HL-60 (cell line): ENCODE measurements at regions not wholly inside any gene's neighbourhood (a gene's known extent, or its start where the extent isn't known, plus 50 kb on each side); places are given as distances from the start of the nearest gene placed in this dataset.

Experiments
- DNase-seq, 2 experiments: peaks; one replicate each; pipeline ENCODE4 v3.0.0-alpha.2; 2010 to 2020; ENCODE audit warnings: low read depth in 1 of 2, low spot score in 1 of 2
- H3K27ac ChIP-seq: fragments of 250-450 bp; sonication (Bioruptor Pico); replicated peaks from 2 replicates; pipeline ENCODE4 v1.5.1; 2020; ENCODE audit warnings: mild to moderate bottlenecking, moderate library complexity
- H3K27me3 ChIP-seq: fragments of 250-450 bp; sonication (Bioruptor Pico); 2 replicates; pipeline ENCODE4 v1.5.1; 2021; ENCODE audit warnings: mild to moderate bottlenecking, moderate library complexity; ENCODE audit not compliant: insufficient read depth, poor library complexity, severe bottlenecking
- H3K4me3 ChIP-seq: replicated peaks from 2 replicates; pipeline ENCODE4 v1.5.1; 2011; ENCODE audit warnings: mild to moderate bottlenecking, control low read depth, low read length; ENCODE audit not compliant: insufficient read depth
- GABPA ChIP-seq: IDR thresholded peaks from 2 replicates; pipeline ENCODE4 v1.6.1; 2012; ENCODE audit warnings: low read depth
- POLR2AphosphoS5 ChIP-seq: IDR thresholded peaks from 2 replicates; pipeline ENCODE4 v1.6.1; 2012; ENCODE audit warnings: low read depth
- REST ChIP-seq: IDR thresholded peaks from 2 replicates; pipeline ENCODE4 v1.6.1; 2012; ENCODE audit warnings: low read depth; ENCODE audit not compliant: insufficient replicate concordance
- SPI1 ChIP-seq: IDR thresholded peaks from 2 replicates; pipeline ENCODE4 v1.6.1; 2012; ENCODE audit warnings: low read depth, mild to moderate bottlenecking, borderline replicate concordance
- TF ChIP-seq, protein P1 (sequence below): IDR thresholded peaks from one replicate; pipeline ENCODE4 v1.5.1; 2011; ENCODE audit warnings: low read length, control low read depth, inconsistent platforms; ENCODE audit not compliant: insufficient read depth

- Histone ChIP-seq H3K4me3 (no peak overlapping the region), H3K27ac (no peak overlapping the region), H3K27me3 (no peaks in the 10 kb centered on the region)
- no peak for DNase-seq
- TF ChIP-seq SPI1: no peak
- TF ChIP-seq GABPA: no peak
- TF ChIP-seq, protein P1, sequence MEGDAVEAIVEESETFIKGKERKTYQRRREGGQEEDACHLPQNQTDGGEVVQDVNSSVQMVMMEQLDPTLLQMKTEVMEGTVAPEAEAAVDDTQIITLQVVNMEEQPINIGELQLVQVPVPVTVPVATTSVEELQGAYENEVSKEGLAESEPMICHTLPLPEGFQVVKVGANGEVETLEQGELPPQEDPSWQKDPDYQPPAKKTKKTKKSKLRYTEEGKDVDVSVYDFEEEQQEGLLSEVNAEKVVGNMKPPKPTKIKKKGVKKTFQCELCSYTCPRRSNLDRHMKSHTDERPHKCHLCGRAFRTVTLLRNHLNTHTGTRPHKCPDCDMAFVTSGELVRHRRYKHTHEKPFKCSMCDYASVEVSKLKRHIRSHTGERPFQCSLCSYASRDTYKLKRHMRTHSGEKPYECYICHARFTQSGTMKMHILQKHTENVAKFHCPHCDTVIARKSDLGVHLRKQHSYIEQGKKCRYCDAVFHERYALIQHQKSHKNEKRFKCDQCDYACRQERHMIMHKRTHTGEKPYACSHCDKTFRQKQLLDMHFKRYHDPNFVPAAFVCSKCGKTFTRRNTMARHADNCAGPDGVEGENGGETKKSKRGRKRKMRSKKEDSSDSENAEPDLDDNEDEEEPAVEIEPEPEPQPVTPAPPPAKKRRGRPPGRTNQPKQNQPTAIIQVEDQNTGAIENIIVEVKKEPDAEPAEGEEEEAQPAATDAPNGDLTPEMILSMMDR: no peak
- no peak for TF ChIP-seq POLR2AphosphoS5
- TF ChIP-seq REST: no peak
Measured at GRCh38 chr10:33034931-33035330, 76.9 kb upstream of the ITGB1 start.

GRCh38 chr10:33032654-33033151 lies 74.7 kb upstream of the ITGB1 start:
- no peak for DNase-seq
- no peak overlapping the region for H3K27ac ChIP-seq

More at GRCh38 chr10:33032654-33033151, 74.7 kb upstream of the ITGB1 start:
- Histone ChIP-seq H3K4me3 (no peak overlapping the region), H3K27me3 (no peaks in the 10 kb centered on the region)
- TF ChIP-seq GABPA (no peak), SPI1 (no peak), POLR2AphosphoS5 (no peak), REST (no peak)
- TF ChIP-seq, protein P1: no peak
